GF-D8 (cell line): ENCODE measurements at regions not wholly inside any gene's neighbourhood (a gene's known extent, or its start where the extent isn't known, plus 50 kb on each side); places are given as distances from the start of the nearest gene placed in this dataset.
"Not testable (repeated sequence)": the region's sequence is repeated elsewhere in the genome, so short reads cannot be mapped to it uniquely, and the experiment has no call there.

Source experiments
- DNase-seq: peaks from one replicate; lab custom pipeline; 2025; lab: John Stamatoyannopoulos, UW

GRCh38 chr12:9449657-9450126, 158.0 kb downstream of the KLRB1 start:
- DNase-seq = not testable (repeated sequence)

GRCh38 chr12:9449181-9449580, 158.5 kb downstream of the KLRB1 start:
- DNase-seq = no peak

- not testable (repeated sequence) for DNase-seq
These were observed 159.1 kb downstream of the KLRB1 start for GRCh38 chr12:9448648-9449047.

DNA sequence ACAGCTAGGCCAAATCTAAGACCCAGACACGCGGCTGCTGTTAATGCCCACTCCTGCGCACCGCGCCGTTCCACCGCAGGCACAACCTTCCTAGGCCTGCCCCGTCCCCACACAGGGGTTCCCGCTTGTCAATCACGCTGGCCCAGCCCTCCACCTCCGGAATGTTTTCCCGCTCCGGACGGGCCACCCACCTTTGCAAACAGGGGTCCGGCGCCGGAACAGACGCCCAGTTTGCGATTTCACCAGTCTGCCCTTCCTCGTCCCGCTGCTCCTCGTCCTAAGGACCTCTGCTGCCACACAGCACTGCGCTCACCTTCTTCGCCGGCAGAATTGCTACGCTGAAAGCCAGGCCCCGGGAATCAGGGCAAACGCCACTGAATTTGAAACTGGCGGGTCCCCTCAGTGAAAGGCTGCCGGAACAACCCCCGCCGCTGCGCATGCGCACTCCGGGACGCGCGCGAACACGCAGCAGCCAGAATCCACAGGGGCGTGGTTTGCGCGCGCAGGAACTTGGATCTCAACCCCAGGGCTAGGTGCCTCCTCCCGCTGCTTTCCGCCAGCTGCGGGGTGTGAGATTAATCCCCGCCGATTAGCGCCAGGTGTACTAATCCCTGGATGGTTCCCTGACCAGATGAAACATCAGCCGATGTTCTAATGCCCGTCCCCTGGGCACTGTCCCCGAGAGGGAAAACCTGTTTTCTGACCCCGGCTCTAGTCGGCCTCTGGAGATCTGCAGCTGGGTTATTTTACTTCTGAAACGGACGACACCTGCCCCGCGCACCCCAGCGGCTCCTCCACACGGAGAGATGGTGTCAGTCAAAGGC, 159.7 kb downstream of the KLRB1 start:
- peak; percentile 41 for DNase-seq

- not testable (repeated sequence) for DNase-seq
These were observed 160.6 kb downstream of the KLRB1 start for GRCh38 chr12:9446883-9447761.

- DNase-seq = not testable (repeated sequence)
These were observed 167.3 kb downstream of the KLRB1 start for GRCh38 chr12:9440428-9440827.

- DNase-seq = not testable (repeated sequence)
These were observed 172.0 kb downstream of the KLRB1 start for GRCh38 chr12:9435682-9436081.

DNA sequence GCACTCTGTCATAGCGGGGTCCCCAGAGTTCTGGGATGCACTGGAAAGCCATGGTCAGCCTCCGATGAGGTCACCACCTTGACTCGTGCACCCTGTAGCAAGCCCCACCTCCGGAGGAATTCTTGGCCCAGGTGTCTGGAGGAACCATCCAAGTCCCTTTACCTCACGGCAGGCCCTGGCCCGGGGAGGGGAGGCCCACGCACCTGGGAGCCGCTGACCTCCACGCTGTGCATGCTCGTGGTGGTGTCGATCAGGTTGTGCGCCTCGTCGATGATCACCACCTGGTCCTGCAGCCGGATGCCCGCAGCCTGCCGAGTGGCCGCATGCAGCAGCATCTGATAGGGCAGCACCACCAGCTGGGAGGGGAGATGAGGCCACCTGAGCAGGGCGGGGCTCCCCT, 177.3 kb downstream of the KLRB1 start:
- not testable (repeated sequence) for DNase-seq

- not testable (repeated sequence) for DNase-seq
These were observed 178.9 kb downstream of the KLRB1 start for GRCh38 chr12:9428856-9429255.

GRCh38 chr12:9425429-9425828, 182.3 kb downstream of the KLRB1 start:
- DNase-seq = not testable (repeated sequence)

DNA sequence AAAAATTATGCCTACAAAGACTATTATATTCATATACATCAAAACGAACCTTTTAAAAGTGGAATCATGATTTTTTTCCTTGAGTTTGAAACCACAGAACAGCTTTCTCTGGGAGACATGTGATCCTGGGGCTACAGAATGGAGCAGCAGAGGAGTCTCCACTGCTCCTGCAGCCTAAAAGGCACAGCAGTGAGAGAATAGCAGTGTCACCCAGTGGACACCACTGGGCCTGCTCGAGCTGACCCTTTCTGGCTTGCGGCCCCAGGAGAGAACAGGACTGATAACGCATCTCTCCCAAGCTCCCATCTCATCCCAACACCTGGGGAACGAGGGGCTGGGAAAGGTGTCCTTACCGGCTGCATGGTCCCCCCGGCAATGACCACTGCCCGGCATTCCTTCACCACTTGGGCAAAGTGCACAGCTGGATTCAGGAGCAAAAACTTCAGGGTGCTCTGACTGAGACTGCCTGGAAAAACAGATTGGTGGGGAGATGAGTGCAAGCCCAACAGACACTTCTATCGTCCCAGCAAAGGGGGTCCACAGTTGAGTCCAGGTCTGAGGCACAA, 183.5 kb downstream of the KLRB1 start:
- DNase-seq = not testable (repeated sequence)

DNA sequence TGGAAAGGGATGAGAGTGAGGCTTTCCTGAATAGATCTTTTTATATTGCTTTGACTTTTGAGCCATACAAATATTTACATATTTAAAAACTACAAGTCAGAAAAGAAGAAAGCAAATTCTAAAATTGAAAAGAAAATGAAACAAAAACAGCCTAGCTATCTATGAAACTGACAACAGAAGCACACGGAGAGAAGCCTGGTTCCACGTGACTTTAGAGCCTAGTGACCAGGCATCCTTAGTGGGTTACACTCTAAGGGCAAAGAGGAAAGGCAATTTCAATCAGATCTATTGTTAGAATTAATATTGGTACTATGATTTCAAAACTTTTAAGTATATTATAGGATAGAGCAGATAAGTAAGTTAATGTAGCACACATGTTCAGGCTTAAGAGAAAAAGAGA, 185.0 kb downstream of the KLRB1 start:
- DNase-seq = not testable (repeated sequence)

DNA sequence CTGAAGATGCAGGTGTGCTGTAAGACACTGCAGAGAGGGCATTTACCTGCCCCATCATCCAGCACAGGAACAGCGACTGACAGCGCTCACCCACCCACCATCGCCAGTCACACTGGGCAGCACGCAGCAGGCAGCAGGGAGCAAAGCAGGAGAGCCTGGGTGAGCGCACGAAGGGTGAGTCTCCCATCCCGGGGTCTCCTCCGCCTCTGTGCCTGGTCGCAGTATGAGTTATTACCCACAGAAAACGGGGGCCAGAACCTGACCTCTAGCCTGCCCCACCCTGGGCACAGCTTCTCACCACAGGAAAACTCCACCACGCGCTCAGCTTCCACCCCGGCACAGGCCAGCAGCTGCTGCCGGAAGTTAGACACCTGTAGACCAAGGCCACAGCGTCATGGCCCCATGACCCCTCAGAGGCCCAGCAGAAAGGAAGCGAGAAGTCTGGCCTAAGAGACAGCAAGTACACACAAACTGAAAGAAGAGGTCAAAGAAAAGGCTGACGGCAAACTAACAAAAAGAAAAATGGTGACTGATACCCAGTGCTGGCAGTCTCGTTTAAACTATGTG, 186.1 kb downstream of the KLRB1 start:
- DNase-seq = not testable (repeated sequence)

GRCh38 chr12:9420817-9421519, 186.7 kb downstream of the KLRB1 start:
- DNase-seq = not testable (repeated sequence)

- DNase-seq = not testable (repeated sequence)
These were observed 189.1 kb downstream of the KLRB1 start for GRCh38 chr12:9418669-9419041.

GRCh38 chr12:9417947-9418668, 189.6 kb downstream of the KLRB1 start:
- DNase-seq = not testable (repeated sequence)

DNA sequence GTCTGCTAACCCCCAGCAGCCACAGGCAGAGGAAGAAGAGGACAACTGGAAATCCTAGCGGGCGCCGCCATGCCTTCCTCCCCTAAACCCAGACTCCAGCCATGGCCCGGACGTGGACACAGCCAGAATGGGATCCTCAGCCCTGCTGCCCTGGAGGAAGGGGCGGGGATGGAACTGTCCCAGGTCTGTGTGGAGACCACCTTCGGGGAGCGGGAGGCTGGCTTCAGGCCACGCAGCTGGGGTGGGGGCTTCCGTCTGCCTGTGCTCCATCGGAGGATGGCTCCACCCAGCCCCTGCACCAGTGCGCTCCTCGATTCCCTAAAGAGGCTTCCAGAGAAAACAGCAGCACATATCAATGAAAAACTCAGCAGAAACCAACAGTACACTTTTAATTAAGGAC, 190.4 kb downstream of the KLRB1 start:
- not testable (repeated sequence) for DNase-seq

- DNase-seq = not testable (repeated sequence)
These were observed 191.4 kb downstream of the KLRB1 start for GRCh38 chr12:9416346-9416745.

DNA sequence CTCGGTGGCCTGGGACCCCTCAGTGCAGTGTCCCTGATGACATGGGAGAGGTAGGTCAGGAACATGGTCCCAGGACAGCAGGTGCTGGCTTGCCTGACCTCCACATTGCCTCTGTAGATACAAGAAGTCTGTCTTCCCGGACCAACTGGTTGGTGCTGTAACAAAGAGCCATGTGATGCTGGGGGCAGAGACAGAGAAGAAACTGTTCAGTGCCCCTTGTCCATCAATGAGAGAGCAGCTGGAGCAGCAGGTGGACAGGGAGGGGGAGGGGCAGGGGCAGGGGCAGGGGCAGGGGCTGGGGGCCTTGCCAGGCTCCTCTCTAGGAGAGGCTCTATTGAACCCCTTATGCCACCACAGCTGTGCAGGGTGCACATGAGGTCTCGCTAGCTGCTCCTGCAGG, 191.8 kb downstream of the KLRB1 start:
- DNase-seq = not testable (repeated sequence)

DNA sequence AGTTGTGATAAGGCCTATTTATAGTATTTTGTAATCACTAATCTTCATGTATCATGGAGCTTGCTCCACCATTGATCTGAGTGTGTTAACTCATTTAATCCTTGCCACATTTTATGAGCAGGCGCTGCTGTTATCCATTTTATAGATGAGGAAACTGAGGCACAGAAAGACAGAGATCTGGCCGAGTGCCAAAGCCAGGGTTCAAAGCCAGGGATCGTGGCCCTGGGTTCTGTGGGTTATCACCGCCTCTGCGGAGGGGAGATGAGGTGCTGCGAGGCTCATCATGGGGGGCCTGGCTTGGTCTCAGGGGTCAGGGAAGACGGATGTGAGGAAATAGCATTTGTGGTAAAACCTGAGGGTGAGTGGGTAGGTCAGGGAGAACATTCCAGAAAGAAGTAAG, 193.9 kb downstream of the KLRB1 start:
- DNase-seq = not testable (repeated sequence)

DNA sequence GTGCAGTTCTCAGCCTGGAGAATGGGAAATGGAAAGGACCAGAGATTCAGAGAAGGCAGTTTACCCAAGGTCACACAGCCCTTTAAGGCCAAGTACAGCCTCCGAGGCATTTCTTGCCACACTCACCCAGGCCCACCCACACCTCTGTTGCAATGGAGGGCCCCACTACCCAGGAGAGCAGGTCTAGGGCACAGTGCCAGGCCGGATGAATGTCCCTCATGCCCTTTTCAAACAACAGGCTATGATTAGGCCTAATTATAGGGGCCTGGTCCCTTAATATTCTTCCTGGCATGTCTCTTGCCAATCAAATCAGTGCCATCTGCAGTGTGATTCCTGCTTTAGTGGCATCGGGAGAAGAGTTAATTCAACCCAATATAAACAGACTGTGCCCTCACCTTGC, 195.3 kb downstream of the KLRB1 start:
- not testable (repeated sequence) for DNase-seq
